HG02870 (cell line): ENCODE measurements at regions not wholly inside any gene's neighbourhood (a gene's known extent, or its start where the extent isn't known, plus 50 kb on each side); places are given as distances from the start of the nearest gene placed in this dataset.
"Not testable (repeated sequence)": the region's sequence is repeated elsewhere in the genome, so short reads cannot be mapped to it uniquely, and the experiment has no call there.

ENCODE experiments used
- ATAC-seq: cut with Tn5 transposase; IDR thresholded peaks from one replicate; pipeline ENCODE4 v1.9.1; 2021; ENCODE audit warnings: mild to moderate bottlenecking, moderate library complexity; ENCODE audit not compliant: unreplicated experiment

DNA sequence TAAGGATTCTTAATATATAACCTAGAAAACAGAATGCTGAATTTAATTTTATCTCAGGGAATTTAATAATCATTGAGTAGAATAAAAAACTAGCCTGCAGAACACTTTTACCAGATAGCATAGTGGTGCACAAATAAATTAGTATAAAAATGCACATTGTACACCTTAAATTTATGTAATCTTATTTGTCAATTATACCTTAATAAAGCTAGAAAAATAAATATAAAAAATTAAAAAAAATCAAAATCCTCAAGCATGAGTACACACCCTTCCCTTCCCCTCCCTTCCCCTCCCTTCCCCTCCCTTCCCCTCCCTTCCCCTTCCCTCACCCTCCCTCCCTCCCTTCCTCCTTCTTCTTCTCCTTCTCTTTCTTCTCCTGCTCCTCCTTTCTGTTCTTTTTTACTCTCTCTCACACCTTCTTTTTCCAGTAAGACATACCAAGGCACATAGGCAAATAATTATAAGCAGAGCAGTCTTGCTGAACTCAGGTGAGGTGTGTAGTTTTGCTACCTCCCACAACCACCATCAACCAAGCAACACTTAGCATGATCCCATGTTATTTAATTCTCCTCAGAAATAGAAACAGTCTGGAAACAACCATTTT is 1395.0 kb downstream of the ZPLD1 start:
- ATAC-seq = no peak

DNA sequence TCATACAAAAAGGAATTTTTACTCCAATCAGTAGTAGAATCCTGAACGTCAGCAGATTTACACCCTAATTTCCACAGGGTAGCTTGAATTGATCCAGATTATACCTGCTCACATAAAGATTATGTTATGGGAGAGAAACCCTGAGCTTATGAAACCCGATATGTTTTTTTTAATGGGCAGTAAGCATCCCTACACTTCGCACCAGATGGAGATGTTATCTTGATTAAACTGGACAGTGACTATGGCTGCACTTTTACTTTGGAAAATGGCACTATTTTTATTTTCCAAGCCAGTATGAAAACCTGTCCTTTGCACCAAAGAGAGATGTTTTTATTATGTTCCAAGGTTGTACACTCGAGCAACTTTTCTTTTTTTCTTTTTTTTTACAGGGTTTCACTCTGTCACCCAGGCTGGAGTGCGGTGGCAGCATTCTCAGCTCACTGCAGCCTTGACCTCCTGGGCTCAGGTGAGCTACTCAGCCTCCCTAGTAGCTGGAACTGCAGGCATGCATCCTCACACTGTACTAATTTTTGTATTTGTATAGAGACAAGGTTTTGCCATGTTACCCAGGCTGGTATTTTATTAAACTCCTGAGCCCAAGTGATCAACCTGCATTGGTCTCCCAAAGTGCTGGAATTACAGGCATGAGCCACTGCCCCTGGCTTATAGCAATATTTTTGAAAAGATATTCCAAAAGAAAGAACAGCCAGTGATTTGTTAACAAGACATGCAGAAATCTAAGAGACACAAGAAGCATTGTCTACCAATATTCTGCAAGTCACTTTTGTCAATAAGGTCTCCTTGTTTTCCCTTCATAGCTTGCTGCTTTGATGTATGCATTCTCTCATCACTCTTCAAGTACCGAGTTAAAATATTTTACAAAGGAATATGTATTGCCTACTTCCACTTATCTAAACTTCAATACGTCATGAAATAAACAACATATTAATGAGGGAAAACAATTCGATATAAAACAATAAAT is 1412.6 kb downstream of the ZPLD1 start:
- no peak for ATAC-seq

DNA sequence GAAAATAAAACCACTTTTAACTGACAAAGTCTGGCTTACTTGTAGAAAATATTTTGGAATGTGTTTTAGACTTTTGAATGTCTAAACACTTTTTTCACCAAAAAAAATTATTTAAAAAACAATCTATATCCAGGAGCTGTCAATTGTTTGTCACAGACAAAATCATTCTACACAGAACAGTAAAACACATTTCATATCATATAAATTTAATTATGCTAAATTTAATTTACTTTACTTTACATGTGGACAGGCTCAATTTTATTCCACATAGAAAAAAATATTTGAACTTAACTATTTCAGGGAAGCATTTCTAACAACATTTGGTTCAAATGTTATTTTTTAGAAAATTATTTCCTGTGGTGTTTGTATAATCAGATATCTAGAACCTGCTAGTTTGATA is 1417.0 kb downstream of the ZPLD1 start:
- no peak for ATAC-seq

DNA sequence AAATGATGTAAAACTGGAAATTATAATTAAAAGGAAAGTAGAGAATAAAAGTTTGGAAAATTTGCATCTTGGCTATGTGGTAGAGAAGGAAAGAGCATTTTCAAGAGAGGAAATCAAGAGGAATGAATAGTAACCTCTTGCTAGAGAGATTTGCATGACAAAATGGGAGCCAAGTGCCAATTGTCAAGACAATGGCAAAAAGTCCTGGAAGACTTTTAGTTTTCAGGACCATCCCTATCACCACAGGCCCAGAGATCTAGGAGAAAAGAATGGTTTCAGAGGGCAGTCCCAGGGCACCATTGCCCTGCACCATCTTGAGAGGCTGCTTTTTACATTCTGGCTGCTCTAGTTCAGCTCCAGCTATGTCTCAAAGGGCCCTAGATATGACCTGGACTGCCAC is 1427.6 kb downstream of the ZPLD1 start:
- ATAC-seq = no peak

DNA sequence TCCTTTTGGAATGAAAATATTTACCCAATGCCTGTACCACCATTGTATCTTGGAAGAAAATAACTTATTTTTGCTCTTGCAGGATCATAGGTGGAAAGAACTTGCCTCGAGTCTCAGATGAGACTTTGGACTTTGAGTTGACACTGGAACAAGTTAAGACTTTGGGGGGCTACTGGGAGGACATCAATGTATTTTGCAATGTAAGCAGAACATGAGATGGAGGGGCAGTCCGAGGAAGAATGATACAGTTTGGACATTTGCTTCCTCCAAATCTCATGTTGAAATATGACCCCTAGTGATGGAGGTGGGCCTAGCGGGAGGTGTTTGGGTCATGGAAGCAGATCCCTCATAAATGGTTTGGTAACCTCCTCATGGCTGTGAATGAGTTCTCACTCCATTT is 1428.6 kb downstream of the ZPLD1 start:
- no peak for ATAC-seq

DNA sequence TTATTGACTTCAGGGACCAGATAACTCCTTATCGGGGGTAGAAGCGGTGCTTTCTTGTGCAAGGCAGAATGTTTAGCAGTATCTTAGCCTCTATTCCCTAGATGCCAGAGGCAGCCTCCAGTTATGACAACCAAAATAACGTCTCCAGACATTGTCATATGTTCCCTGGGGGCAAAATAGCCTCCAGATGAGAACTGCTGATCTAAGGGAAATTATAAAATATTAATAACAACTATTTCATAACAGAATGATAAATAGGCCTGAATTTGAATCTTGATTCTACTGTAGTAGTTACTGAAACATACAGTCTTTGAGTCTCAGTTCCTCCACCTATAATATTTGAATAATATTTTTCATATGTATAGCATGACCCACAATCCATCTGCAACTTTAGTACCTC is 1431.3 kb downstream of the ZPLD1 start:
- no peak for ATAC-seq

DNA sequence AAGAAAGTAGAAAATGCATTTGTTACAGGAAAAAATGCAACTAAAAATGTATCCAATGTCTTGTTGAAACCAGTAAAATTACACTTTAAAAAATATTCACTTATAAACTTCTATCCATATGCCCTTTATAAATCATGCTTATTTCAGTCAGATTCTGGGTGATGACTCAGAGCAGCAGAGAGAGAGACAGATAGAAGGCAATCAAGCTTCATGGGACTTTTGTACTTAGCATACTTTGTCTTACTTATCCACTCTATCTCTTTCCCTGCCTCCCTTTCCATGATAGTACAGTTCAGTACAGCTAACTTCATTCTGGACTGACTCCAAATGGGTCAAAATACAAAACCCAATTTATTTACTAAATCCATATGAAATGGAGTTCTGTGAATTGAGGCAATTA is 1438.2 kb downstream of the ZPLD1 start:
- ATAC-seq = no peak

DNA sequence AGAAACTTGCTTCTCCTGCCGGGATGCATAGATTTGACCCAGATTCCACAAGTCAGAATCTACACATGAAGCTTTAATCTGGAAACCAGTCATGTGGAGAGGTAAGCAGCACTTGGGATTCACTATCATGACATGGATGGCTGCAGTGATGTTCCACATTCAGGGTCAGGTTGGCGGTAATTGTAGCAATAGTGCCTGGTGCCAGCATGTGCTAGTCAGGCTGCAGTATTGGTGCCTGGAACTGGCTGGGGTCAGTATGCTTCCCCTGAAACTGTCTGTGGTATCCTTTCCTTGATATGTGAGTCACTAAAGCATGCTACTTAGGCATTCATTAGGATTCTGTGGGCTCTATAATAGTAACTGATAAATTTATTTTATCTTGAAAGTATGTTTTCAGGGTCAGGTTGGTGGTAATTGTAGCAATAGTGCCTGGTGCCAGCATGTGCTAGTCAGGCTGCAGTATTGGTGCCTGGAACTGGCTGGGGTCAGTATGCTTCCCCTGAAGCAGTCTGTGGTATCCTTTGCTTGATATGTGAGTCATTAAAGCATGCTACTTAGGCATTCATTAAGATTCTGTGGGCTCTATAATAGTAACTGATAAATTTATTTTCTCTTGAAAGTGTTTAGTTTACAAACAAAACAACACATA is 1439.2 kb downstream of the ZPLD1 start:
- no peak for ATAC-seq

DNA sequence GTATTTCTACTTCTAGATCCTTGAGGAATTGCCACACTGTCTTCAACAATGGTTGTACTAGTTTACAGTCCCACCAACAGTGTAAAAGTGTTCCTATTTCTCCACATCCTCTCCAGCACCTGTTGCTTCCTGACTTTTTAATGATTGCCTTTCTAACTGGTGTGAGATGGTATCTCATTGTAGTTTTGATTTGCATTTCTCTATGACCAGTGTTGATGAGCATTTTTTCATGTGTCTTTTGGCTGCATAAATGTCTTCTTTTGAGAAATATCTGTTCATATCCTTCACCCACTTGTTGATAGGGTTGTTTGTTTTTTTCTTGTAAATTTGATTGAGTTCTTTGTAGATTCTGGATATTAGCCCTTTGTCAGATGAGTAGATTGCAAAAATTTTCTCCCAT is 1447.0 kb downstream of the ZPLD1 start:
- ATAC-seq = not testable (repeated sequence)

DNA sequence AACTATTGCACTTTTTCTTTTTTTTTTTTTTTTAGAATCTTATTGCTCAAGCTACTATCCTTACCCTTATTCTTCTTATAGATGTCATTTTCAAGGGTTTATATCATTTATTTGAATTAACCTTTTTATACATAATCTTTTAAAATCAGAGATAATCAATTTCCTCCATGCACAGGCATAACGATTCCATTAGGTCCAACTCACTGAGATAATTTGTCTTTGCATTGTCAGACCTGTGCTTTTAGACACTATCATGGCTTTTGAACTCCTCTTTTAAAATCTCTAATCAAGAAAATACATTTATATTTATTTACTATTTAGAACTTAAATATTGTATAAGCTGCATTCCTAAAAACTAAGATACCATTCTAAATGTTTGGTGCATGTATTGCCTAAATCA is 1454.9 kb downstream of the ZPLD1 start:
- no peak for ATAC-seq

DNA sequence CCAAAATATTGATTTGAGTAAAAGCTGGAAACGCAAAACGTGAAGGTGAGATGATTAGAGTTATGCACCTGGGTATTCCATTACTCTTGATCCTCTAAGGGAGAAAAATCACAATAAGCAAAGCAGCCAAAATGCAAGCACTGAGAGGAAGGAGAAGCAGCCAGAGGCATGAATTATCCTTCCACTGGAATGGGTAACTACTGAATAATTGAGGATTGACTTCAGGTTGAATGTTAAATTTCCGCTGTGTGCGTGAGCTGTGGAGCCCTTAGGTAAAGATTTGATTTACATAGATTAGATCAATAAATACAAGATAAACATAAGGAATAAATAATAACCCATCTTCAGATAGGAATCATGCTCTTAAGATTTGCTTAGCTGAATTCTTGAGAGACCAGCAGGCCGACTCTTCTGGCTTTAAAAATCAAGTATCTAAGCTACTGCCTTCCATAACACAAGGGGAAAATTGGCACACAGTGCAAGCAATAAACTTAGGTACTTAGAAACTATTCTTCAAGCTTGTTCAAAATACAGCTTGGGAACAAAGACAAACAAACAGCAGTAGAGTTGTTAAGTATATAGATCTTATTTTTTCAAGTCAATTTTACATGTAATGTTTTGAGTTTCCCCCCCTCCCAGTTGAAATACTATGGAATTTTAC is 1459.5 kb downstream of the ZPLD1 start:
- no peak for ATAC-seq

DNA sequence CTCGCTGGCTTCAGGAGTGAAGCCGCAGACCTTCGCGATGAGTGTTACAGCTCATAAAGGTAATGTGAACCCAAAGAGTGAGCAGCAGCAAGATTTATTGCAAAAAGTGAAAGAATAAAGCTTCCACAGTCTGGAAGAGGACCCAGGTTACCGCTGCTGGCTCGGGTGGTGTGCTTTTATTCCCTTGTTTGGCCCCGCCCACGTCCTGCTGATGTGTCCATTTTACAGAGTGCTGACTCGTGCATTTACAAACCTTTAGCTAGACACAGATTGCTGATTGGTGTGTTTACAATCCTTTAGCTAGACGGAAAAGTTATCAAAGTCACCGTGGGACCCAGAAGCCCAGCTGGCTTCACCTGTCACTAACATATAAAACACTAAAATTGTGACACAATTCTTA is 1464.5 kb downstream of the ZPLD1 start:
- ATAC-seq = no peak

DNA sequence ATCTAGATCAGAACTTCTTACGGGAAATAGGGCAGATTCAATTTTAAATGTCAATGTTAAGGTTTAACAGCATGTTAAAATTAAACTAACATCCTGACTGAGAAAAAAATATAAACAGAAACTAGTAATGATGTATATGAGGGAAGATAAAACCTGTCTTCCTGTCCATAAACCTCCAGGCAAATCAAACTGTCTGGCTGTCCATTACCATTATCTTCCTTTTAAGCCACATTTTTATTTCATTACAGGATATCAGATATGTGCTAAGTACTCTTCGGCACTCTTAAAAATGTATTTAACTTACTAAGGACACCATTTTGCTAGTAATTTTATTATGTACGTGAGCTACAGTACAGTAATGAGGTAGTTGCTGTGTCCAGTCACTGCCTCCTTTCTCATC is 1461.7 kb upstream of the ALCAM start:
- no peak for ATAC-seq

DNA sequence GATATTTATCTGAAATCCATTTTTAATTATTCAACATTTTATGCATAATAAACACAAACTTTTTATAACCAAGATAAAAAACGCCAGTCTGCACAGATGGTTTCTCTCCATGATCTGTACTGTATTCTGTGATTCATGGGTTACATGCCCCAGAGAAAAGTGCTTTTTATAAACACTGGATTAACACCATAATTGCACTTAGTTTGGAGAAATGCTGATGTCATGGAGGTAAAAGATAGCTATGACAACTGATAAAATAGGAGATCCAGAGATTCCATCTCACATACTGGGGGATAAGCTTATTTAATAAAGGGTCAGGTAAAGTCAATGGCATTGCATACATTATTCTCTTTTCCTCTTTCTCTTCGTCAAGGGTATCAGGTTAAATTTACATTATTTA is 1460.4 kb upstream of the ALCAM start:
- no peak for ATAC-seq

DNA sequence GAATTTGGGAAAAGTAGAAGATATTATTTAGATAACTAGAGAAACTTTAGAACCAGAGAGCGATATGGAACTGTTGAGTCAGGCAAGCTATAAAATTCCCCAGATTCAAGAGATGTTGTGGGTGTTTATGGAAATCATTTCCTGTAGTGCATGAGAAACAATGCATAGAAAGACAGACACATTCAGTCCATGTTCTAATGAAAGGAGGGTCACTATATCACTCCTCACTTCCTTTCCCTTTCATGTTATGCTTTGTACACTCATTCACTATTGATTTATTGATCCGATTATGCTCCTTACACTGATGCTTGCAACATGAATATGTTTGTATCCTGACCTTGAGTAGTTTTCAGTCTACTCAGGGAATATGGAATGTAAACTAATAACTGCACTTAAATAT is 1459.9 kb upstream of the ALCAM start:
- ATAC-seq = no peak

DNA sequence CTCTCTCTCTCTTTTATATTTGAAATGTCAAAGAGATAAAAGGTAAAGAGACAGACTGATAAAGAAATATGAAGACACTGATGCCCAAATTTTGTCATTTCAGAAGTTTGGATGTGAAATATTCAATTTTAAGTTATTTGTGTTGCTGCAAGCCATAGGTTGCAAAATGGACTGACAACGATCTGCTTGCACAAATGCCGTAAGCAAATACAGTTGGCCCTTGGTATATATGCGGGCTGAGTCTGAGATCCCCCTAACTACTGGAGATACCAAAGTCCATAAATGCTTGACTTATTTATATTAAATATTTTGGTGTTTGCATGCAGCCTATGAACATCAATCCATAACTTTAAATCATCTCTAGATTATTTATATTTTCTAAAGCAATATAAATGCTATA is 1459.1 kb upstream of the ALCAM start:
- ATAC-seq = no peak

DNA sequence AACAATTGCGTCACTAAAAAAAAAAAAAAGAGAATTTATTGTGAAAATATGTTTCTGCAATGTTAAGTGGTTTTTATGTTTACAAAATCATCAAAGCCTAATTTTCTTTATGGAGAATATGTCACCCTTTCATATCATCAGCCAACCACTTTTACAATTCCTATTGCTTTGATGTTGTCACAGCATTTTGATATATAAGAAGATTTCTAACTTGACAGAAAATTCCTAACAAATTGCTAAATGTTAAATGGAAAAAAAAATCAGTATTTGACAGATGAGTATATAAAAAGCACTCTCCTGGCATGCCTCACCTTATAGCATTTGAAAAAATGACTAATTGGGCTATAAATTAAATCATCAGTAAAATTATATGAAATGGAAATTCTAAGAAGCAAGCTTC is 1457.3 kb upstream of the ALCAM start:
- ATAC-seq = no peak

DNA sequence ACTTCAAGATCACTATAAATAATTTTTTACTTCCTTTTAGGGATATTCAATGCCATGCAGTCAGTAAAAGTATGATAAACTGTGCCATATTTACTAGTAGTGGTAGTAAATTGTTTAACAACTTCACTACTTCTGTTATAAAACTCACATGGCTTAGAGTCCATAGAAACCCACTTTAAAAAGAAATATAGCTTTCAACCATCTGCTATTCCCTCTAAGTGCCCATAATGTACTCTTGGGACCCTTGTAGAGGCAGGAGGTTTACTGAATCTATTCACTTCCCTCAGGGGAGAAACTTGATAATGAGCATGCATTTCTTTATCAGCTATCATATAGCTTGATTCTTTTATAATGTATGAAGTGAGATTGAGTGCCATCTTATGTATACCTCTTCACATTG is 1448.4 kb upstream of the ALCAM start:
- no peak for ATAC-seq

DNA sequence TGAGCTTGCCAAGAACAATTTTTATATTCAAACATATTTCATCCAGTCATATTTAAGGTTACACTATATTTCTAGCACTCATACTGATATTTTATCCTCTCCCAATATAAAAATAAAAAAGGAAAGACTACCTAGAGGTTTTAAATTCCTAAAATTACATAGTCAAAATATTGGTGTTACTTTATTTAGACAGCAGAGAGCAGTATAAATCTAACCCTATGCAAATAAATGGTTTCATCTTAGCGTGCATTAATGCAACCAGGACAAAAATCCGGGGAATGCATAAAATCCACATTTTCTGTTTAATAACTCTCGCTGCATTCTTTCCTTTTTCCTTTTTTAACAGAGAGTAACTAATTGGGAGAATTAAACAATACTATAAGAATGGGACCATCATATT is 1447.4 kb upstream of the ALCAM start:
- ATAC-seq = no peak

DNA sequence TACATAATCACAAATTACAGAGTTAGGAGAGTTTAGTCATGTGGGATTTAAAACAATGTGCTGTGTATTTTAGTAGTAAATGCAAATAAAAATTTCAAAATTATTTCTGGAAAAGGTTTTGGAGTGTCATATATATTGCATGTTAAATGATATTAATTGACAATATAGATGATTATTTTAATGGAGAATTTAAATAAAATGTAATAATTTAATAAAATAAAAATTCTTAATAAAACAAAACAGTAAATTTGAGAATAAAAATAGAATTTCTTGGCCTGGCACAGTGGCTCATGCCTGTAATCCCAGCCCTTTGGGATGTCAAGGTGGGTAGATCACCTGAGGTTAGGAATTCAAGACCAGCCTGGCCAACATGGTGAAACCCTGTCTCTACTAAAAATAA is 1442.8 kb upstream of the ALCAM start:
- ATAC-seq = no peak

DNA sequence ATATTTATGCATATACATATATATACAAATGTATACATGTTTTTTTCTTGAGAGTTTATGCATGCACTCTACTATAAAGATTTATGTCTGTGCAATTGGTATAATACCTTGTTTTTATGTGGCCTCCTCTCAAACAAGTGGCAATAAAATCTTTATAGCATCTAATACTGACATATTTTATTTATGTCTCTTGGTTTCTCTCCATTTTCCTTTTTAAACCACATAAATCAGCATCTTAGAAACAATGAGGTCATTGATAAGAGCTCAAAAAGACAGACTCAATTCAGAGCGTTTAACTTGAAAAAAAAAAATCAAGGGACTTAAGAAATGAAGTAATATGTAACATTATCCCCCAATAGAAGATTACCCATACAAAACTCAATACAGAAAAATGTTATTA is 1442.2 kb upstream of the ALCAM start:
- no peak for ATAC-seq
